ENCODE measurements at regions not wholly inside any gene's neighbourhood (a gene's known extent, or its start where the extent isn't known, plus 50 kb on each side); places are given as distances from the start of the nearest gene placed in this dataset.

DNA sequence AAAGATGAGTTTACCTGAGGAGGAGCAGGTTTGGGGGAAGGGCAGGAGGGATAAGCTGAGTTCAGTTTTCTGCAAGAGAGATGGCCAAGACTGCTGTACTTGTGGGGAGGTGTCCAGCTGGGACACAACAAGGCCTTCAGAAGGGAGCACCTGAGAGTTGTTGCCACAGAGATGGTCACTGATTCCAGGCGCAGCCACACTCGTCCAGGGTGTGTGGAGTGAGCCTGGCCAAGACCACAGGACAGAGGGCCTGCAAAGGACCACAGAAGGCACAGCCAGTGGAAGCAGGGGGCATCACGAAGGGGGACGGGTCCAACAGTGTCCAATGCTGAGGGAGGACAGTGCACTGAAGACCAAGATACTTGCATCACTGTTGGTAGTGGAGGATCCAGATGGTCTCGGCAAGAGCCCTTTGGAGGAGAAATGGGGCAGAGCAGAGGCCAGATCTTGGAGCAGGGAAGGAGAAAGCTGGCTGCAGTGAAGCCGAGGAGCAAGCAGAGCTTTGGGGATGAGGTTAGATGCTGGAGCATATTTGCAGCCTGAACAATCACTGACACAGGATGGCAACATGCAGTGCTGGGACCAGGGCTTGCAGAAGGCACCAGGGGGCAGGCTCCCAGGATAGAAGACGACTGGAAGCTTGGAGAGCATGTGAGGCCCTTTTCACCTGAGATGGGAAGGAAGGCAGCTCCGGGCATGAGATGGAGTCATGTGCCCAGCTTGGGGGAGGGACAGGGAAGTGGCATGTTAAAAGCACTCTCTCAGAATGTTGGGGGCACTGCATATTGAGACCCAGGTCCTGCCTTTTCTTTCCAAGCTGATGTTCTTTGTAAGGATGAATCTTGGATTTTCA, 214.0 kb downstream of the CYP26B1 start:
- no peaks in the 10 kb centered on the region for H3K36me3 ChIP-seq (ENCODE audit: low read depth)
- no peaks in the 10 kb centered on the region for H3K79me2 ChIP-seq (ENCODE audit: insufficient read depth)
- H3K27ac ChIP-seq: peak overlapping the region; percentile 98
- peak; percentile 93 for DNase-seq
- H3K27me3 ChIP-seq (replicated peaks; ENCODE audit: insufficient read depth): no peaks in the 10 kb centered on the region
- TF ChIP-seq EZH2 (IDR thresholded peaks at IDR 0.05; ENCODE audit: insufficient read depth, poor library complexity, severe bottlenecking): no peak
- WGBS, 2 experiments (ENCODE audit: low coverage in 1 of 2, low lambda C conversion rate in 2 of 2, missing lambda C conversion rate in 2 of 2): 52 to 63% methylated on average over 8 of the region's 8 CpGs
- peak overlapping the region; percentile 57 for H3K4me2 ChIP-seq (ENCODE audit: unreplicated experiment)
- peaks cover 34% of the 10 kb centered on the region for H3F3A ChIP-seq (ENCODE audit: insufficient read depth)
- peaks cover 50% of the 10 kb centered on the region for H3K4me1 ChIP-seq (ENCODE audit: insufficient read depth)
- no peaks in the 10 kb centered on the region for H3K9me3 ChIP-seq (ENCODE audit: low read depth)
- in situ Hi-C loops (cut with MboI): no loop called here
- no peaks in the 10 kb centered on the region for H4K20me1 ChIP-seq (ENCODE audit: insufficient read depth)
- no peak overlapping the region for H2AFZ ChIP-seq
- H3K9me2 ChIP-seq (ENCODE audit: insufficient read depth): no peaks in the 10 kb centered on the region
- H3K4me3 ChIP-seq: no peak overlapping the region
- peak overlapping the region; percentile 70 for H3K9ac ChIP-seq

DNA sequence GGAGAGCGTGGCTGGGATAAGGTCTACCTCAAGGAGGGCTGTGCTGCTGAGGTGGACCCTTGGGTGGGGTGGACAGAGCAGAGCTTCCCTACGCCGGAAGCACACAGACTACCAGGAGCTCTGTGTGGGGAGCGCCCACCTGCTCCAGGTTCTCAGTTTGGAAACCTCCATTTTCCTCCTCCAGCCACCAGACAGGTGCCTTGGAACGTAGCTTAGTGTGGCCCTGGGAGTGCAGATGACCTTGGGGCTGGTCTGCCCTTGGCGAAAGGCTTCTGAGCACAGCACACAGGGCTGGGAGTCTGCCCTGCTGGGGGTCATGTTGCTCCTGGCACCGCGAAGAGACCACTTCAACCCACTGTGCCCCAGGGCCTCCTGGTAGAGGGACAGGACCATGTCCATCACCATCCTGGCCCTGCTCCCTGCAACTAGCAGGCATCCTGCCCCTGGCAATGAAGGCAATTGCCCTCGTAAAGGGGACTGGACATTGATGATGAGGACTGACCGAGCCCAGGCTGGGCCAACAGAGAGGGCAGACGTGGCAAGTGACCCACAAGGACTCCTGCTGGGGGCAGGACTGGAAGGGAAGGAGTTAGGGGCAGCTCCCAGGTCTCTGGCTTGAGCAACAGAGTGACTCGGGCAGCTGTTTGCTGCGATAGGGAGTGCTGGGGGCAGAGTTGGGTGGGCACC, 214.7 kb downstream of the CYP26B1 start:
- Histone ChIP-seq H3K36me3 (ENCODE audit: low read depth) (no peaks in the 10 kb centered on the region), H3K4me2 (ENCODE audit: unreplicated experiment) (no peak overlapping the region), H2AFZ (no peak overlapping the region), H3K9me2 (ENCODE audit: insufficient read depth) (no peaks in the 10 kb centered on the region), H3K9ac (no peak overlapping the region), H3K27me3 (replicated peaks; ENCODE audit: insufficient read depth) (no peaks in the 10 kb centered on the region), H3K4me3 (no peak overlapping the region), H4K20me1 (ENCODE audit: insufficient read depth) (no peaks in the 10 kb centered on the region), H3K9me3 (ENCODE audit: low read depth) (no peaks in the 10 kb centered on the region), H3K79me2 (ENCODE audit: insufficient read depth) (no peaks in the 10 kb centered on the region), H3K4me1 (ENCODE audit: insufficient read depth) (peaks cover 51% of the 10 kb centered on the region), H3K27ac (no peak overlapping the region), H3F3A (ENCODE audit: insufficient read depth) (peaks cover 34% of the 10 kb centered on the region)
- TF ChIP-seq EZH2phosphoT487 (IDR thresholded peaks at IDR 0.05; ENCODE audit: insufficient read depth, low read depth): no peak
- TF ChIP-seq EZH2 (IDR thresholded peaks at IDR 0.05; ENCODE audit: insufficient read depth, poor library complexity, severe bottlenecking): no peak
- no peak for DNase-seq
- 96 to 97% methylated on average over 12 to 13 of the region's 13 CpGs for WGBS, 2 experiments (ENCODE audit: low coverage in 1 of 2, low lambda C conversion rate in 2 of 2, missing lambda C conversion rate in 2 of 2)
- in situ Hi-C loops (cut with MboI): no loop called here

DNA sequence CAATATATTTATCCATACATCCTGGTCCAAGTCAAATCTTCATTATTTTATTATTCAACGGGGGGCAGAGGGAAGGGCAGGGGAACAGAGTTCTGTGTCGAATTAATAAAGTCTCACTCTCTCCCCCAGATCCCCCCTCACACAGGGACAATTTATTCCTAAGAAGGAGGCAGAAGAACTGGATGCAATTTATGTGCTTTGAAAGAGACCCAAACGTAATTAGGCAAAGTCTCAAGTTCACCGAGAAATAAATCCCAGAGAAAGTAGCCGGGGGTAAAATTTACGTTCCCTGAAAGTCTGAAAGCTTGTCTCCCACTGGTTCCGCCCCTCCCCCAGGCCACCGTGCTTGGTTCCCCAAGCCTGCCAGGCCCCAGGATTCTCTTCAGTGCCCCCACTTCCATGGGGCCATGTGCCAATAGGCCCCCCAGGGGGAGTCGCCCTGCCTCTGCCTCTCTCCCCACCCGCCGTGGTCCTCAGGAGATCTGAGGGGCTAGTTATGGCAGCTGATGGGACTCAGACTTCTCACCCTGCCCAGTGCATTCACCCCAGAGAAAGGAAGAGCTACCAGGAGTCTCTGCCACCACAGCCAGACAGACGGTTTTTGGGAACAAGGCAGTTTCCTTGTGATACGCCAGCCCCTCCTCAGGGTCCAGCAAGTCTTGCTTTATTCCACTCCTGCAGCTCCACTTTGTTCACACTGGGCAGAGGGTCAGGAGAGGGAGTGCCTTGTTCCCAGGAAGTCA, 215.5 kb downstream of the CYP26B1 start:
- WGBS, 2 experiments (ENCODE audit: low coverage in 1 of 2, low lambda C conversion rate in 2 of 2, missing lambda C conversion rate in 2 of 2): 81 to 82% methylated on average over 13 of the region's 13 CpGs
- H3K9me2 ChIP-seq (ENCODE audit: insufficient read depth): no peaks in the 10 kb centered on the region
- TF ChIP-seq EZH2 (IDR thresholded peaks at IDR 0.05; ENCODE audit: insufficient read depth, poor library complexity, severe bottlenecking) (no peak), EZH2phosphoT487 (IDR thresholded peaks at IDR 0.05; ENCODE audit: insufficient read depth, low read depth) (no peak)
- no peaks in the 10 kb centered on the region for H3K79me2 ChIP-seq (ENCODE audit: insufficient read depth)
- no peaks in the 10 kb centered on the region for H3K36me3 ChIP-seq (ENCODE audit: low read depth)
- no peak overlapping the region for H3K27ac ChIP-seq
- no peak overlapping the region for H2AFZ ChIP-seq
- H3K4me1 ChIP-seq (ENCODE audit: insufficient read depth): peaks cover 53% of the 10 kb centered on the region
- in situ Hi-C loops (cut with MboI): no loop called here
- H3K4me3 ChIP-seq: no peak overlapping the region
- H3F3A ChIP-seq (ENCODE audit: insufficient read depth): peaks cover 34% of the 10 kb centered on the region
- no peaks in the 10 kb centered on the region for H3K27me3 ChIP-seq (replicated peaks; ENCODE audit: insufficient read depth)
- no peaks in the 10 kb centered on the region for H3K9me3 ChIP-seq (ENCODE audit: low read depth)
- no peak overlapping the region for H3K9ac ChIP-seq
- DNase-seq: no peak
- H4K20me1 ChIP-seq (ENCODE audit: insufficient read depth): no peaks in the 10 kb centered on the region
- H3K4me2 ChIP-seq (ENCODE audit: unreplicated experiment): no peak overlapping the region

DNA sequence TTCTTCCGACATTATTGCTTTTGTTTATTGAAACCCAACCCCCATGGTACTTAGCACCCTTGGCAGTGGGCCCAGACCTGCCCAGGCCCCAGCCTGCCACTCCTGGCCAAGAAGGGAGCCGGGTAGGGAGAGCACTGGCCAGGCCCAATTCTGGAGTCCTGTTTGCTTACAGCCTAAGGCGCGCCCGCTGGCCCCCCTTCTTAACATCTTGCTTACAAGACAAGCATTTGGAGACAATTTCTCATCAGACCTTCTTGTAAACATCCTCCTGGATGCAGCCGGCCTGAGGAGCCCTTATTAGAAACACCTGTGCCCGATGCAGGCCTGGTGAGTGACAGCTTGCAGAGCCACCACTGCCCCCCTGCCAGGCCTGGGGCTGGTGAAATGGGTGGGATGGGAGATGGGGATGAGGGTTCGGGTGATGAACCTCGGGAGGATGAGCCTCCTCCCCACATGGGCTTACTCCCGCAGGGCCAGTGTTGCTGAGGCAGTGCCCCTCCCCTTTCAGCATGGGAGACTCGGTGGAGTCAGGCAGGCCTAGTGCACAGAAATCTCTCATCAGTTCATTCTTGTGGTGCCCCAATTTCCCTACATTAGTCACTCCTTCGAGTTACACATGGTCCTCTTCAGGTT, 217.5 kb downstream of the CYP26B1 start:
- Histone ChIP-seq H3K36me3 (ENCODE audit: low read depth) (no peaks in the 10 kb centered on the region), H3K4me2 (ENCODE audit: unreplicated experiment) (no peak overlapping the region), H3K4me1 (ENCODE audit: insufficient read depth) (peaks cover 44% of the 10 kb centered on the region), H3K27me3 (replicated peaks; ENCODE audit: insufficient read depth) (no peaks in the 10 kb centered on the region), H3K9me3 (ENCODE audit: low read depth) (no peaks in the 10 kb centered on the region), H3K9me2 (ENCODE audit: insufficient read depth) (no peaks in the 10 kb centered on the region), H3F3A (ENCODE audit: insufficient read depth) (peaks cover 18% of the 10 kb centered on the region), H2AFZ (no peak overlapping the region), H3K4me3 (no peak overlapping the region), H3K79me2 (ENCODE audit: insufficient read depth) (no peaks in the 10 kb centered on the region), H3K27ac (peak overlapping the region; percentile 55), H4K20me1 (ENCODE audit: insufficient read depth) (no peaks in the 10 kb centered on the region), H3K9ac (peak overlapping the region; percentile 16; the same call in 1 of the 2 replicates)
- DNase-seq: peak; percentile 83
- 6 to 12% methylated on average over 12 of the region's 12 CpGs for WGBS, 2 experiments (ENCODE audit: low coverage in 1 of 2, low lambda C conversion rate in 2 of 2, missing lambda C conversion rate in 2 of 2)
- TF ChIP-seq EZH2 (IDR thresholded peaks at IDR 0.05; ENCODE audit: insufficient read depth, poor library complexity, severe bottlenecking) (no peak), EZH2phosphoT487 (IDR thresholded peaks at IDR 0.05; ENCODE audit: insufficient read depth, low read depth) (no peak)
- in situ Hi-C loops (cut with MboI): no loop called here

Measured in GM23248 (cell line).